ENCODE measurements at regions not wholly inside any gene's neighbourhood (a gene's known extent, or its start where the extent isn't known, plus 50 kb on each side); places are given as distances from the start of the nearest gene placed in this dataset.

DNA sequence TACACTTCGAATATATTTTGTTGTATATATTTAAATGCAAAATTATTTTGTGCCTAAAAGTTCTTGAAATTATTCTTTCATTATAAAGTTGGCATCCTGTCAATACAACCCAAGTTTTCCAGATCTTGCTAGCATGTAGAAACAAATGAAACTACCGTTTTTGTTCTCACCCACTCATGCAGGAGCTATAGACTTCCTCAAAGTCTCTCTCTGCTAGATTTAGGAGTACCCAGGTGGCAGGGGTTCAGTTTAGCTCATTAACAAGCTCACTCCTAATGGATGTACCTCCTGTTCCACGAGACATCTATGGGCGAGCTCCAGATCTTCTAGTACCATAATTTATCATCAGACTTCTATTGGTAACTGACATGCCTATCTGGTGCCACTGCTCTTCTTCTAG lies 390.2 kb upstream of the POU3F1 start:
- Histone ChIP-seq H3K27me3 (ENCODE audit: control insufficient read depth in 1 of 2, insufficient read depth in 2 of 2, low read length in 1 of 2) (no peaks in the 10 kb centered on the region), H3K36me3 (ENCODE audit: control insufficient read depth in 1 of 2, insufficient read depth in 2 of 2, low read length in 1 of 2) (no peaks in the 10 kb centered on the region), H3K27ac (ENCODE audit: low read depth in 1 of 2, low read length in 2 of 2) (no peak overlapping the region), H3K4me1 (ENCODE audit: control insufficient read depth in 1 of 2, insufficient read depth in 2 of 2, low read length in 2 of 2) (no peaks in the 10 kb centered on the region), H3K9me3 (ENCODE audit: control insufficient read depth, low read length) (peaks cover 1% of the 10 kb centered on the region), H3K4me3 (ENCODE audit: low read length in 2 of 2) (no peak overlapping the region)
- DNase-seq (no peak), ATAC-seq (ENCODE audit: low FRiP score) (no peak)
- intact Hi-C loops (cut with DNase I): no loop called here
- 60 to 68% methylated on average over 4 of the region's 4 CpGs for WGBS, 2 donors

DNA sequence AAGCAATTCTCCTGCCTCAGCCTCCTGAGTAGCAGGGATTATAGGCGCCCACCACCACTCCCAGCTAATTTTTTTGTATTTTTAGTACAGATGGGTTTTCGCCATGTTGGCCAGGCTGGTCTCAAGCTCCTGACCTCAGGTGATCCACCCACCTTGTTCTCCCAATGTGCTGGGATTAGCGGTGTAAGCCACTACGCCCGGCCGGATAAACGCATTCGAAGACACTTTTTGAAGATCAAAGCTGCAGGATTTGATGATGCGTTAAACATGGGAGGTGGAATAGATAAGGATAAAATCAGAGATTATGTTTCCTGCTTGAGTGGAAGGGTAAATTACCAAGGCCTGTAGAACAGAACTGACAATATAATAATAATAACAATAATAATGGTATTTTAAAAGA lies 389.4 kb upstream of the POU3F1 start:
- WGBS, 2 donors: 91 to 93% methylated on average over 9 of the region's 9 CpGs
- intact Hi-C loops (cut with DNase I): no loop called here
- no peak overlapping the region for H3K27ac ChIP-seq (ENCODE audit: low read depth in 1 of 2, low read length in 2 of 2)
- no peaks in the 10 kb centered on the region for H3K36me3 ChIP-seq (ENCODE audit: control insufficient read depth in 1 of 2, insufficient read depth in 2 of 2, low read length in 1 of 2)
- no peak for ATAC-seq (ENCODE audit: low FRiP score)
- no peaks in the 10 kb centered on the region for H3K4me1 ChIP-seq (ENCODE audit: control insufficient read depth in 1 of 2, insufficient read depth in 2 of 2, low read length in 2 of 2)
- no peak overlapping the region for H3K4me3 ChIP-seq (ENCODE audit: low read length in 2 of 2)
- no peak for DNase-seq
- H3K9me3 ChIP-seq (ENCODE audit: control insufficient read depth, low read length): no peaks in the 10 kb centered on the region
- H3K27me3 ChIP-seq (ENCODE audit: control insufficient read depth in 1 of 2, insufficient read depth in 2 of 2, low read length in 1 of 2): no peaks in the 10 kb centered on the region

DNA sequence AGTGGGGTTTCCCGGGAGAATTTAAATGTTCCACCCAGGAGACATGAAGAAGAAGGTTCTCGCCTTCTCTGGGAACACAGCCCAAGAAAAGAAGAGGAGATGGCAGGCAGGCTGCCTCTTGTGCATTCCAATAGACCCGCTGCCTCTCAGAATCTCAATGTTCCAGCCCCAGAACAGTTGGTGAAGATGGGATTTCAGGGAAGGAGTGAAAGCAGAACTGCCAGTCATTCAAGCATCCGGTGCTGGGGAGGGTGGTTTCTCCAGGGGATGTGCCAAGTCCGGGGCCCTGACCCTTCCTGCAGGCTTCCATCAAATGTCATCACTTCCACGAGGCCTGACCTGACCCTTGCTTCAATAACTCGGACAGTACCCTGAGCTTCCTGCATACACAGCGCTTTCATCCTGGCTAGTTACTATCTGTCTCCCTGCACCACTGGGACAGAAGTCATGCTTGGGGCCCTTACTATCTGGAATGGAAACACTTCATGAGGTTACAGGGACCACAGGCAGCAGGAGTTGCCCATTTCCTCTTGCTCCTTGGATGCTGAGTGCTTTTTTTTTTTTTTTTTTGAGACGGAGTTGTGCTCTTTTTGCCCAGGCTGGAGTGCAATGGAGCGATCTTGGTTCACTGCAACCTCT lies 386.6 kb upstream of the POU3F1 start:
- H3K9me3 ChIP-seq (ENCODE audit: control insufficient read depth, low read length): no peaks in the 10 kb centered on the region
- WGBS, 2 donors: 54 to 55% methylated on average over 10 of the region's 10 CpGs
- no peak overlapping the region for H3K4me3 ChIP-seq (ENCODE audit: low read length in 2 of 2)
- ATAC-seq (ENCODE audit: low FRiP score) (no peak), DNase-seq (no peak)
- intact Hi-C loops (cut with DNase I): no loop called here
- no peaks in the 10 kb centered on the region for H3K4me1 ChIP-seq (ENCODE audit: control insufficient read depth in 1 of 2, insufficient read depth in 2 of 2, low read length in 2 of 2)
- H3K36me3 ChIP-seq (ENCODE audit: control insufficient read depth in 1 of 2, insufficient read depth in 2 of 2, low read length in 1 of 2): no peaks in the 10 kb centered on the region
- H3K27ac ChIP-seq (ENCODE audit: low read depth in 1 of 2, low read length in 2 of 2): no peak overlapping the region
- H3K27me3 ChIP-seq (ENCODE audit: control insufficient read depth in 1 of 2, insufficient read depth in 2 of 2, low read length in 1 of 2): no peaks in the 10 kb centered on the region

DNA sequence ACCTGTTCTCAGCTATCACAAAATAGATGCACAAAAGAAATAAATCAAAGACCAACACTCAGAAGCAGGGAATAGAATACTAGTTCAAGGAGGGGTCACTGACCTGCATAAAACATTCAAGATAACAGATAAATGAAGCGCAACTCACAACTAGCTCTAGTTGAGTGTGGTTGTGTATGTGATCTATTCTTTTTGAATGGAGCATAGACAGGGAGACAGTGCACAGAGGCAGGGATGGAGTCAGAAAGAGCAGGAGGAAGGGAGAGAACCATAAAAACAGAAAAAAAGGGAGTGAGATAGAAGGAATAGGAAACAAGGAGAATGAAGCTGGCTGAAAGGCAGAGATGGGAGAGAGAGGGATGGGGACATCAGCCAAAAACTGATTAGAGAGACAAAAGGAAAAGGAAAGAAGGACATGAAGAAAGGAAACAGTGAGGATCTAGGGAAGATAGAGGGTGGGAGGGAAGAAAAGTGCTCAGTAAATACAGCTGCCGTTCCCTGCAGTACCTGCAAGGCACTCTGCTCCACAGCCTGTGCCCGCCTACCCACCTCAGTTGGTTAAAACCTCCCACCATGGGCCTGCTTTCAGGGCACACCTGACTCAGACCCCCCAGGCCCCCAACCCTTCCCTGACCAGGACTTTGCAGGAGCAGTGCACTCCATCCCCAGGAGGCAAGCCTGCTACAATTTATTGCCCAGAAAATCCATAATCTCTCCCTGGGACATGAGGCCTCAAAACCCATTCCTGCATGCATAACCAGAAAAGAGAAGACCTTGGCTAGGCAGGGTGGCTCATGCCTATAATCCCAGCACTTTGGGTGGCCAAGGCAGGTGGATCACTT lies 385.2 kb upstream of the POU3F1 start:
- no peaks in the 10 kb centered on the region for H3K27me3 ChIP-seq (ENCODE audit: control insufficient read depth in 1 of 2, insufficient read depth in 2 of 2, low read length in 1 of 2)
- ATAC-seq (ENCODE audit: low FRiP score) (no peak), DNase-seq (no peak)
- H3K9me3 ChIP-seq (ENCODE audit: control insufficient read depth, low read length): no peaks in the 10 kb centered on the region
- no peak overlapping the region for H3K27ac ChIP-seq (ENCODE audit: low read depth in 1 of 2, low read length in 2 of 2)
- no peaks in the 10 kb centered on the region for H3K4me1 ChIP-seq (ENCODE audit: control insufficient read depth in 1 of 2, insufficient read depth in 2 of 2, low read length in 2 of 2)
- intact Hi-C loops (cut with DNase I): no loop called here
- 64 to 89% methylated on average over 3 of the region's 3 CpGs for WGBS, 2 donors
- no peak overlapping the region for H3K4me3 ChIP-seq (ENCODE audit: low read length in 2 of 2)
- H3K36me3 ChIP-seq (ENCODE audit: control insufficient read depth in 1 of 2, insufficient read depth in 2 of 2, low read length in 1 of 2): no peaks in the 10 kb centered on the region

DNA sequence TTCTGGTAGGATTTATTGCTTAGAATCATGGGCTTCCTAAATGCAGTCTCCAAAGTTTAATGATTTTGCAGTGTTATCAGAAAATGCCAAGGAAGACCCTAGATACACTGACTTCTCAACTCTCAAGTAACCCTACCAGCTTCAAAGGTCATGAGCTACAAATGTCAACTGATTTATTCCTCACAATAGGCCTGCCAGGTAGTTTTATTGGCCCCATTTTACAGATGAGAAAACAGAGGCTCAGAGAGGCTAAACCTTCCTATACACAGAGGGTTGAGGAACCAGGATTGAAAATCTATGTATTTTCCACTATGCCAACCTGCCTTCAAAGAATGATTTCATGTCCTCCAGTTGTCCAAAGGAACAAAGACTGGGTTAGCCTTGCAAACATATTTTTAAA lies 384.4 kb upstream of the POU3F1 start:
- Histone ChIP-seq H3K4me1 (ENCODE audit: control insufficient read depth in 1 of 2, insufficient read depth in 2 of 2, low read length in 2 of 2) (no peaks in the 10 kb centered on the region), H3K36me3 (ENCODE audit: control insufficient read depth in 1 of 2, insufficient read depth in 2 of 2, low read length in 1 of 2) (no peaks in the 10 kb centered on the region), H3K9me3 (ENCODE audit: control insufficient read depth, low read length) (no peaks in the 10 kb centered on the region), H3K4me3 (ENCODE audit: low read length in 2 of 2) (no peak overlapping the region), H3K27ac (ENCODE audit: low read depth in 1 of 2, low read length in 2 of 2) (no peak overlapping the region), H3K27me3 (ENCODE audit: control insufficient read depth in 1 of 2, insufficient read depth in 2 of 2, low read length in 1 of 2) (no peaks in the 10 kb centered on the region)
- ATAC-seq (ENCODE audit: low FRiP score) (no peak), DNase-seq (no peak)
- intact Hi-C loops (cut with DNase I): no loop called here

DNA sequence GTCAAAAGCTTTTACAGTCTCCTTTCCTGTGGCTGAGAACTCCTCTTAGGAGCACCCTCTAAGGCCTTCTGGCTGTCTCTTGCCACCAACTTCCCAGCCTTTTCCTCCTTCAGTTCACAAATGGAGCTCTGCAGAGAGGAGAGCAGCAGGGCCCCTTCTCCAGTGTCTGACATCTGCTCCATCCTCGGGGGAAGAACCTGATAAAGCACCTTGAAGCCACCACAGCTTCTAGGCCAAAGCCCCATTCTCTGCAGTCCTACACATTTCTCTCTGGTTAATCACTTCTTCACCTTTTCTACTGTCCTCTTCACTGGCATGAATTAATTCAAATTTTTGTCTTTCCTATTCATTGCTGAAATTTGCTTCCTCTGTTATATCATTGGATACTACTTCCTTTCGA lies 378.1 kb upstream of the POU3F1 start:
- no peaks in the 10 kb centered on the region for H3K36me3 ChIP-seq (ENCODE audit: control insufficient read depth in 1 of 2, insufficient read depth in 2 of 2, low read length in 1 of 2)
- H3K4me3 ChIP-seq (ENCODE audit: low read length in 2 of 2): no peak overlapping the region
- no peaks in the 10 kb centered on the region for H3K9me3 ChIP-seq (ENCODE audit: control insufficient read depth, low read length)
- H3K27ac ChIP-seq (ENCODE audit: low read depth in 1 of 2, low read length in 2 of 2): no peak overlapping the region
- H3K4me1 ChIP-seq (ENCODE audit: control insufficient read depth in 1 of 2, insufficient read depth in 2 of 2, low read length in 2 of 2): no peaks in the 10 kb centered on the region
- intact Hi-C loops (cut with DNase I): no loop called here
- H3K27me3 ChIP-seq (ENCODE audit: control insufficient read depth in 1 of 2, insufficient read depth in 2 of 2, low read length in 1 of 2): no peaks in the 10 kb centered on the region
- ATAC-seq (ENCODE audit: low FRiP score): no peak
- 74 to 83% methylated on average over 2 of the region's 2 CpGs for WGBS, 2 donors
- no peak for DNase-seq

DNA sequence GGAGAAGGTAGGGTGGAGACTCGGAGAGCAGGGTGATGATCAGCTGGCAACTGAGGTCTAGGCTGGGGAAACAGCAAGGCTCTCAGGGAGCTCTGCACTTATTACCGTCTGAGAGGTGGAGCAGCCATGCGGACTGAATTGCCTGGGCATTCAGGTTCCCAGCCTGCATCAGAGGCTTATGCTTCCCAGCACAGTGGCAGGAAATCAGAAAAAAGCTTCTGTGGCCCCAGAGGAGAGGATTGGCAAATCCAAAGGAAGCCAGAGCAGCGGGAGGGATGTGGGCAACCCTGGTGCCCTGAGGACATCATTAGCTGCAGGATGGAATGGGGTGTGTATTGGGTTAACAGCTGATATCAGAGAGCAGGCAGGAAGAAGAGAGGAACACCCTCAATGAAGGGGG lies 374.1 kb upstream of the POU3F1 start:
- H3K9me3 ChIP-seq (ENCODE audit: control insufficient read depth, low read length): peaks cover 4% of the 10 kb centered on the region
- ATAC-seq (ENCODE audit: low FRiP score): no peak
- no peak overlapping the region for H3K27ac ChIP-seq (ENCODE audit: low read depth in 1 of 2, low read length in 2 of 2)
- WGBS, 2 donors: 67 to 72% methylated on average over 4 of the region's 4 CpGs
- no peak for DNase-seq
- H3K36me3 ChIP-seq (ENCODE audit: control insufficient read depth in 1 of 2, insufficient read depth in 2 of 2, low read length in 1 of 2): no peaks in the 10 kb centered on the region
- no peaks in the 10 kb centered on the region for H3K4me1 ChIP-seq (ENCODE audit: control insufficient read depth in 1 of 2, insufficient read depth in 2 of 2, low read length in 2 of 2)
- no peaks in the 10 kb centered on the region for H3K27me3 ChIP-seq (ENCODE audit: control insufficient read depth in 1 of 2, insufficient read depth in 2 of 2, low read length in 1 of 2)
- intact Hi-C loops (cut with DNase I): no loop called here
- H3K4me3 ChIP-seq (ENCODE audit: low read length in 2 of 2): no peak overlapping the region

DNA sequence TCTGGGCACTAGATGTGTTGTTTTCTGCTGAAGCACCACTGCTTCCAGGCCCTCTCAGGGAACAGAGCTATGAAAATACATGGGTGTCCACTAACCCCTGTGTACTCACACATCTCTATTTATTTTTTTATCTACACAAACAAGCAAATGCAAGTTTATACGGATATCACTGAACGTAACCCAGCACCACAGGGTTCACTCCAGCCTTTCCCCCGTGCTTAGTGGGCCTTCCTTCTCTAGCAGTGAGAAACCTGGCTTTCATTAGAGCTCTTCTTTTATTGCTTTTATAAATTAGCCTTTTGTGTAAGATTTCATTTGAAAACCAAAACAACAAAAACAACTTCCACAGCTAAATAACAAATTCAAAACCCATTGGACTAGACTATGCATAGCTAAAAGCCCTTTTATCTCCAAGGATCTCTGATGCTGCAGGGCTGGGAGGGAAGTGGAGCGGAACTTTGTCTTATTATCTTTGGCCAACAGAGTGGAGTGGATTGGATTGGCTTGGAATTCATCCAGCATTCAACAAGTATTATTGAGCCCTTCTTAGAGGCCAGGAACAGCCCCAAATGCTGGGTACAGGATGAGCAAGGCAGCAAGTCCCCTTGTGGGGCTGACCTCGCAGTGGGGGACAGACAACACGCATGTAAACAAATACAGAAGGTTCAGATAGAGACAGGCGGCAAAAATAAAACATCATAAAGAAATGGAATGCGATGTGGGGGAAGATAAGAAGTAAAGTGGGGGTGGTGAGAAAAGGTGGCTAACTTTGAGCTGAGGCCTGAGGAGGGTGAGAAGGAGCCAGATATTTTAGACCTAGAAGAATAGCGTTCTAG lies 371.8 kb upstream of the POU3F1 start:
- DNase-seq (no peak), ATAC-seq (ENCODE audit: low FRiP score) (no peak)
- Histone ChIP-seq H3K27ac (ENCODE audit: low read depth in 1 of 2, low read length in 2 of 2) (no peak overlapping the region), H3K9me3 (ENCODE audit: control insufficient read depth, low read length) (peaks cover 4% of the 10 kb centered on the region), H3K4me3 (ENCODE audit: low read length in 2 of 2) (no peak overlapping the region), H3K4me1 (ENCODE audit: control insufficient read depth in 1 of 2, insufficient read depth in 2 of 2, low read length in 2 of 2) (no peaks in the 10 kb centered on the region), H3K27me3 (ENCODE audit: control insufficient read depth in 1 of 2, insufficient read depth in 2 of 2, low read length in 1 of 2) (no peaks in the 10 kb centered on the region), H3K36me3 (ENCODE audit: control insufficient read depth in 1 of 2, insufficient read depth in 2 of 2, low read length in 1 of 2) (no peaks in the 10 kb centered on the region)
- 40 to 51% methylated on average over 9 of the region's 9 CpGs for WGBS, 2 donors
- intact Hi-C loops (cut with DNase I): no loop called here

Measured in aorta (tissue), 5 donors.